MM.1S (cell line): ENCODE measurements at regions not wholly inside any gene's neighbourhood (a gene's known extent, or its start where the extent isn't known, plus 50 kb on each side); places are given as distances from the start of the nearest gene placed in this dataset.

ENCODE experiments used
- DNase-seq: peaks from one replicate; pipeline ENCODE4 v3.0.0-alpha.2; 2015
- H2AFZ ChIP-seq: fragments of 300-600 bp; sonication (generic); 2 replicates; pipeline ENCODE4 v1.6.0; 2016; ENCODE audit warnings: antibody characterized with exemption, low read length
- H3F3A ChIP-seq: fragments of 300-600 bp; sonication (generic); 2 replicates; pipeline ENCODE4 v1.6.1; 2016; ENCODE audit warnings: mild to moderate bottlenecking, antibody characterized with exemption, low read length, moderate library complexity, mixed read lengths; ENCODE audit not compliant: insufficient read depth
- H3K27ac ChIP-seq: fragments of 300-600 bp; sonication (generic); 2 replicates; pipeline ENCODE4 v1.5.1; 2016; ENCODE audit warnings: mild to moderate bottlenecking, low read length
- H3K27me3 ChIP-seq: fragments of 300-600 bp; sonication (generic); replicated peaks from 2 replicates; pipeline ENCODE4 v1.6.0; 2016; ENCODE audit warnings: low read length; ENCODE audit not compliant: insufficient read depth
- H3K36me3 ChIP-seq: fragments of 300-600 bp; sonication (generic); replicated peaks from 2 replicates; pipeline ENCODE4 v1.6.1; 2016; ENCODE audit warnings: mild to moderate bottlenecking, low read length, mixed read lengths; ENCODE audit not compliant: insufficient read depth
- H3K4me1 ChIP-seq: fragments of 300-600 bp; sonication (generic); 2 replicates; pipeline ENCODE4 v1.6.1; 2016; ENCODE audit warnings: low read length, mixed read lengths
- H3K4me2 ChIP-seq: fragments of 300-600 bp; sonication (generic); 2 replicates; pipeline ENCODE4 v1.6.0; 2016; ENCODE audit warnings: low read depth, low read length
- H3K4me3 ChIP-seq: fragments of 300-600 bp; sonication (generic); 2 replicates; pipeline ENCODE4 v1.5.1; 2016; ENCODE audit warnings: low read length, mixed read lengths
- H3K79me2 ChIP-seq: fragments of 300-600 bp; sonication (generic); 2 replicates; pipeline ENCODE4 v1.6.1; 2016; ENCODE audit warnings: mixed run types, low read length, mixed read lengths
- H3K9ac ChIP-seq: fragments of 300-600 bp; sonication (generic); 2 replicates; pipeline ENCODE4 v1.6.1; 2016; ENCODE audit warnings: low read length, mixed read lengths
- H3K9me2 ChIP-seq: fragments of 300-600 bp; sonication (generic); replicated peaks from 2 replicates; pipeline ENCODE4 v1.6.1; 2016; ENCODE audit warnings: mild to moderate bottlenecking, low read length, mixed read lengths; ENCODE audit not compliant: insufficient read depth
- H3K9me3 ChIP-seq: fragments of 300-600 bp; sonication (generic); replicated peaks from 2 replicates; pipeline ENCODE4 v1.6.1; 2016; ENCODE audit warnings: mild to moderate bottlenecking, low read length, mixed read lengths; ENCODE audit not compliant: insufficient read depth
- H4K20me1 ChIP-seq: fragments of 300-600 bp; sonication (generic); 2 replicates; pipeline ENCODE4 v1.6.1; 2016; ENCODE audit warnings: mild to moderate bottlenecking, low read length, moderate library complexity, mixed read lengths; ENCODE audit not compliant: insufficient read depth
- CTCF ChIP-seq: fragments of 300-600 bp; sonication (generic); IDR thresholded peaks from 2 replicates; pipeline ENCODE4 v1.5.1; 2016; ENCODE audit warnings: antibody characterized with exemption, low read length, mixed read lengths
- EZH2 ChIP-seq: fragments of 300-600 bp; sonication (generic); optimal IDR thresholded peaks from 2 replicates; pipeline ENCODE3; 2017; ENCODE audit warnings: low read depth, mild to moderate bottlenecking, antibody characterized with exemption, low read length, mixed read lengths
- EZH2phosphoT487 ChIP-seq: fragments of 300-600 bp; sonication (generic); IDR thresholded peaks from 2 replicates; pipeline ENCODE4 v1.6.1; 2018; ENCODE audit warnings: antibody characterized with exemption, low read length

DNA sequence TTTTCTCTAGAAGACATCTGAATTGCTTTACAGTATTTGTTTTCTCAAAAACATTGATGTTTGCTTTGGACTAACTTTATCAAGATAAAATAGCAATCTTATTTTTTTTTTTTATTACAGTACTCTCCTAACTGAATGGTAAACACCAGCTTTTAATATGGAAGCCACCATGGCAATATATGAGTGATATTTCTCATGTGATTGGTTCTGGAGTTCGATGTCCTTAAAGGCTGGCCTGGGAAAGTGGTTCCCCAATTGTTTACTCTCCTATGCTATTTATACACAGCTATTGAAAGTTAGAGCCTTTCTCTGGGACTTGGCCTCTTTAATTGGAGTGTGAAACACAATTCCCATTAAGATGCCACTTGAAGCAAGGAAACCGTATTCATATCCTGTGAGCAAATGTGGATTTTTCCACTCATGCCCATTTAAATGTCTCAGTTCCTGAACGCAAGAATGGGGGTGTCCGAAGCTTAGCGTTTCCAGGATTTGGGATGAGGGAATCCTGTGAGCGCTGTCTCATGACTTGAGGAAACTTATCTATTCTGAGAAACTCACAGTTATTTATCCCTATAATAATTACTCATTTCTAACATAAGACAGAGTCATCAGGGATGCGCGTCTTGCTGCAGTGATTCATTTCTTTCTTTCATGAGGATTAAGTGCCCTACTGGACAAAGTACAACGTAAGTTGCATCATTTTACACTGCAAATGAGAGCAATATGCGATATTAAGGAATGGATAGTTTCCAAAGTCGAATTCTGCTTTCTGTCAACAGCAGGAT, 143.3 kb upstream of the PREP start:
- Histone ChIP-seq H3K9ac (no peak overlapping the region), H3F3A (no peaks in the 10 kb centered on the region), H2AFZ (no peak overlapping the region), H3K9me2 (no peaks in the 10 kb centered on the region), H3K27ac (no peak overlapping the region), H4K20me1 (no peaks in the 10 kb centered on the region), H3K4me2 (no peak overlapping the region), H3K27me3 (no peaks in the 10 kb centered on the region), H3K4me3 (no peak overlapping the region), H3K4me1 (no peaks in the 10 kb centered on the region), H3K79me2 (no peaks in the 10 kb centered on the region), H3K9me3 (no peaks in the 10 kb centered on the region), H3K36me3 (no peaks in the 10 kb centered on the region)
- DNase-seq: no peak
- TF ChIP-seq CTCF: no peak
- no peak for TF ChIP-seq EZH2
- TF ChIP-seq EZH2phosphoT487: no peak

DNA sequence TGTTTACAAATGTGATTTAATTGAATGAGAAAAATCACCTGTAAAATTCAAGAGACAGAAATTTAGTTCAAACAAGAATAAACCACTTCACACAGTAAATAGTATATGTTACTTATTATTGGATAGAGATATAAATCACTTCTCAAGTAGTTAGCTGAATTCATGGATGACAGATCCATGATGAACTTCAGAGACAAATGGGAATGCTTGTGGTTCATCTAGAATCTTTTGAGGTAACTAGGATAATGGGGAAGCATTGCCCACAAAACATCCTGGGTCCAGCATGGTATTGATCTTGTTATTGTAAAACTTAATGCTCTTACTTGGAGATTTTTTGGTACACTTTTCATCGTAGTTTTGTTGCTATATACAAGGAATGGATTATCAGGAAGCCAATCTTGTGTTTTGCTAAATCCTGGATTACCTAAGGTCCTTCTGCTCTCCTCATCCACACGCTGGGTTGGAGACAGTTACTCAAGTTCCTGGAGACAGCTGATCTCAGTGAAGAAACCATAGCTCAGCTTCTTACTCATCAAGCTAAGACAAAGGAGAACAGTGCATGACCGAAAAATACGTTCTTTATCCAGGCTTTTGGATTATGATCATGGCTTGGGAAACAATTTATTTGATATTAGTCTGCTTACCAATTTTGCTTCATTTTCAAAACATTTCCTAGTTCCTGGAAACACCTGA, 142.5 kb upstream of the PREP start:
- no peaks in the 10 kb centered on the region for H4K20me1 ChIP-seq
- H3K9me2 ChIP-seq: no peaks in the 10 kb centered on the region
- H3K79me2 ChIP-seq: no peaks in the 10 kb centered on the region
- no peaks in the 10 kb centered on the region for H3F3A ChIP-seq
- no peaks in the 10 kb centered on the region for H3K36me3 ChIP-seq
- no peak overlapping the region for H3K9ac ChIP-seq
- H3K27ac ChIP-seq: no peak overlapping the region
- H3K27me3 ChIP-seq: no peaks in the 10 kb centered on the region
- TF ChIP-seq EZH2 (no peak), EZH2phosphoT487 (no peak), CTCF (no peak)
- no peak for DNase-seq
- no peak overlapping the region for H3K4me2 ChIP-seq
- no peaks in the 10 kb centered on the region for H3K4me1 ChIP-seq
- H3K9me3 ChIP-seq: no peaks in the 10 kb centered on the region
- no peak overlapping the region for H3K4me3 ChIP-seq
- no peak overlapping the region for H2AFZ ChIP-seq

DNA sequence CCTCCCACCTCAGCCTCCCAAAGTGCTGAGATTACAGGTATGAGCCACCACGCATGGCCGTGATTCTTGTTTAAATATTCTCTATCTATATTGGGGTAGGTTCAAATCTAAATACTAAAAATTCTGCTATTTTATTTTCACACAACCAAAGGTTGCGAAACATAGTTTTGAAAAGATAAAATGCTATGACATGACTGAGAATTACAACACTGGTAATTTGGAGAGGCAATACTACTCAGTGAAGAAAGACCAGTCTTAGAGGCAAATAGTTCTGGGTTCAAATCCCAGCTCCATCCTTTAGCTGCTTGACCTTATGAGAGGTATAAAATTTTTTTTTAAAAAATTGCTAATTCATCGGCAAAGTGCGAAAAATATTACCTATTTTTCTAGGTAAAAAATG, 137.0 kb upstream of the PREP start:
- Histone ChIP-seq H3K9me3 (no peaks in the 10 kb centered on the region), H3K79me2 (no peaks in the 10 kb centered on the region), H3K27me3 (no peaks in the 10 kb centered on the region), H3K4me1 (no peaks in the 10 kb centered on the region), H3K27ac (no peak overlapping the region), H3F3A (no peaks in the 10 kb centered on the region), H2AFZ (no peak overlapping the region), H3K9me2 (no peaks in the 10 kb centered on the region), H3K36me3 (no peaks in the 10 kb centered on the region), H4K20me1 (no peaks in the 10 kb centered on the region), H3K4me2 (no peak overlapping the region), H3K4me3 (no peak overlapping the region), H3K9ac (no peak overlapping the region)
- no peak for DNase-seq
- TF ChIP-seq CTCF (no peak), EZH2phosphoT487 (no peak), EZH2 (no peak)
